Activated CD8-positive, alpha-beta T cell treated with anti-CD3 and anti-CD28 coated beads, Interleukin-2, amount 10 ng/mL, durations not matched to agents 7 days and 5 days (primary cell): ENCODE measurements at regions not wholly inside any gene's neighbourhood (a gene's known extent, or its start where the extent isn't known, plus 50 kb on each side); places are given as distances from the start of the nearest gene placed in this dataset.
"Not testable (repeated sequence)": the region's sequence is repeated elsewhere in the genome, so short reads cannot be mapped to it uniquely, and the experiment has no call there.

Experiments used
- ATAC-seq: fragments of 150-1000 bp; cut with Tn5 transposase; one replicate; pipeline ENCODE4 v1.10.0; 2021; ENCODE audit warnings: moderate library complexity
- CTCF ChIA-PET: fragments of 350-600 bp; sonication (Branson Sonifier 250); formaldehyde crosslinking; loops from one replicate; lab custom pipeline; 2021; ENCODE audit warnings: antibody characterized with exemption; lab: Charles Lee
- POLR2A ChIA-PET: fragments of 350-600 bp; sonication (Branson Sonifier 250); formaldehyde crosslinking; loops from one replicate; lab custom pipeline; 2021; ENCODE audit warnings: antibody characterized with exemption; lab: Charles Lee
- DNase-seq: peaks from one replicate; pipeline ENCODE4 v3.0.0-alpha.2; 2020
- H3K27ac Mint-ChIP-seq: one replicate; pipeline ENCODE4 v1.8.0; 2021; ENCODE audit warnings: mild to moderate bottlenecking, mixed read lengths
- H3K27me3 Mint-ChIP-seq: one replicate; pipeline ENCODE4 v1.8.0; 2021; ENCODE audit warnings: low read depth, mixed read lengths
- H3K36me3 Mint-ChIP-seq: one replicate; pipeline ENCODE4 v1.8.0; 2021; ENCODE audit warnings: low read depth, mixed read lengths
- H3K4me1 Mint-ChIP-seq: one replicate; pipeline ENCODE4 v1.8.0; 2021; ENCODE audit warnings: low read depth, mixed read lengths
- H3K4me3 Mint-ChIP-seq: one replicate; pipeline ENCODE4 v1.8.0; 2021; ENCODE audit warnings: mild to moderate bottlenecking, mixed read lengths
- H3K9me3 Mint-ChIP-seq: one replicate; pipeline ENCODE4 v1.8.0; 2022; ENCODE audit warnings: mixed read lengths; ENCODE audit not compliant: insufficient read depth

DNA sequence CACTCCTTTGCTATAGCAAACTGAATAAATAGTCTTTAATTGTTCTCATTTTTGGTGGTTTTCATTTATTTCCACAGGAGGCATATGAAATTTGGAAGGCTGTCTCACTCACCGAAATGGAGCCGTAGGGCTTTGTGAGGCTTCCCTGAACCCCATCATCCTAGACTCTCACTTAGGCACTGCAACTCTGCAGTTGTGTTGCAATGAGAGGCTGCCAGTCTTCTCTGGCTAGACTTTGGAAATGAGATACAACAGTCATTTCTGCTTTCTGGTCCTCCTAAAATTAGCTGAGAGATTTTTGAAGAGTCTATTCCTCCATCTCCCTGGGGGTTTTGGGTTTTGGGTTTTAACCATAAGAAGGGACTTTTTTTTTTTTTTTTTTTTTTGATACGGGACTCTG, 146.5 kb downstream of the SH3BGRL start:
- no peak for ATAC-seq
- H3K36me3 Mint-ChIP-seq: no peaks in the 10 kb centered on the region
- no peak overlapping the region for H3K27ac Mint-ChIP-seq
- no peaks in the 10 kb centered on the region for H3K4me1 Mint-ChIP-seq
- H3K9me3 Mint-ChIP-seq: no peaks in the 10 kb centered on the region
- ChIA-PET CTCF (no interaction called here), POLR2A (no interaction called here)
- no peaks in the 10 kb centered on the region for H3K27me3 Mint-ChIP-seq
- H3K4me3 Mint-ChIP-seq: no peak overlapping the region
- no peak for DNase-seq

DNA sequence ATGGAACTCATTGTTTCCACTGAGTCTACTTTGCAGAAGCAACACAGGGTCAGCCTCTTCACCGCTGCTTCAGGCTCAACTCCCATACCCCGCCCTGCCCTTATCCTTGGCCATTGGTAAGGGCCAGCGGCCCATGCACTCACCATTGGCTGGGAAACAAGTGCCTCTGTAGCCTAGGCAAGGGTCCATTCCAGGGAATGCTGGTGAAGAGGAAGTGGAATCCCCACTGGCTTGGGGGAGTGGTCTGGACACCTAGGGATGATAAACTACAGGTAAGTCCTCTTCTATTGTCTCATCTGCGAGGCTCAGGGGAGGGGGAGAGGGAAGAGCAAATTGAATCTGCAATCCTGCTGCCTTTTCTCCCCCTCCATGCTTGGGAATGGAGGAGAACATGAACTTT, 153.1 kb downstream of the SH3BGRL start:
- POLR2A ChIA-PET: no interaction called here
- H3K9me3 Mint-ChIP-seq: no peaks in the 10 kb centered on the region
- no peak overlapping the region for H3K4me3 Mint-ChIP-seq
- no peaks in the 10 kb centered on the region for H3K27me3 Mint-ChIP-seq
- no peaks in the 10 kb centered on the region for H3K36me3 Mint-ChIP-seq
- ATAC-seq (no peak), DNase-seq (no peak)
- H3K27ac Mint-ChIP-seq: no peak overlapping the region
- CTCF ChIA-PET: no interaction called here
- H3K4me1 Mint-ChIP-seq: no peaks in the 10 kb centered on the region

DNA sequence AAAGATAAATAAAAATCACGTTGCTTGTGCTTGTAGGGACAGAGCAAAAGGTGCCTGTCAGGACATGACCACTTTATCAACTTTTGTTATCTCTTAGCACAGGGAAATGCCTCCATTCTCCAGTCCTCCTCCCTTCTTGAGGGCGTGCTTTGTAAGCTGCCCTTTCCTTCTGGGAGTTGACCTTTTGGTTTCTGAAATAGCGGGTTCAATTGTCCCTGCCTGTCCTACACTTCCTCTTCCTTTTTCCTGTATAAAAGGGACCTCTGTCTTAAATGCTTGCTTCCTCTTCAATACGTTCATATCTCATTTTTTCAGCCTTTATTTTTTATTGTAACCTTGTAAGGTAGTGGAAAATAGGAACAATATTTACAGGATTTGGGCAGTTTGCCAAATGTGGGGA, 153.5 kb downstream of the SH3BGRL start:
- ChIA-PET POLR2A (no interaction called here), CTCF (no interaction called here)
- Mint-ChIP-seq H3K27ac (no peak overlapping the region), H3K4me1 (no peaks in the 10 kb centered on the region), H3K4me3 (no peak overlapping the region), H3K9me3 (no peaks in the 10 kb centered on the region), H3K36me3 (no peaks in the 10 kb centered on the region), H3K27me3 (no peaks in the 10 kb centered on the region)
- no peak for ATAC-seq
- DNase-seq: no peak

DNA sequence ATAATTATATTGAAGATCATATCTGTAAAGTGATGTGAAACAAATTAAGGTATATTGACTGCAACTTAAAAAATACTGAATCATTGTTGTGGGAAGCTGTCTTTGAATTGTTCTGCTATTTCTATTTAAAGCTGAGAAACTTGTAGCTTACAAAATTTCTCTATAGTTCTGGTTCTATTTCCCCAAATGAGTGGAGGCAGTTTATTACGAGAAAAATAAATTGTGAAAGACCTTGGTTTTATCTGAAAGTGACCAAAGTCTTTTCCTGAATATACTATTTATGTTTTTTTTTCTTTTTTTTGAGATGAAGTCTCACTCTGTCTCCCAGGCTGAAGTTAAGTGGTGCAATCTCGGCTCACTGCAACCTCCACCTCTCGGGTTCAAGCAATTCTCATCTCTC, 165.4 kb downstream of the SH3BGRL start:
- Mint-ChIP-seq H3K4me3 (no peak overlapping the region), H3K4me1 (no peaks in the 10 kb centered on the region), H3K9me3 (no peaks in the 10 kb centered on the region), H3K27me3 (no peaks in the 10 kb centered on the region), H3K27ac (no peak overlapping the region), H3K36me3 (no peaks in the 10 kb centered on the region)
- POLR2A ChIA-PET: no interaction called here
- CTCF ChIA-PET: no interaction called here
- DNase-seq (no peak), ATAC-seq (no peak)

DNA sequence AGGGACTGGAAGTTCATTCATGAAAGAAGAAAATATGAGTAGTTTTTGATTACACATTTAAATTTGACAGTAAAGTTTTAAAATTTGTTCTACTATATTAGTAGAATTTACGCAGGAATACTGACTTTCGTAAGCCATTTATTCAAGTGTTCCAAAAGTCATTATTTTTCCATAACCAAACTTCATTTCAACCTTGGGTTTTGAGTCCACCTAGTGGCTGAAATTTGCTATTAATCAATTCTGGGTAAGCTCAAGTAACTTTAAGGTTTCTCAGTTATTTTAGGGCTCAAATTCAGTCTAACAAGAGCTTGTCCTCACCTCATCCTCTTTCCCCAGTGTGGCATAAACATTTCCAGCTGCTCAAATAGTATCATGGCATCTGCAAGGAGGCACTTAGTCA, 175.4 kb downstream of the SH3BGRL start:
- CTCF ChIA-PET: interaction anchor here (1.0 to 1.5 kb wide), 5 partner anchors 8 to 500 kb away, joined by 3 to 5 read pairs (median 3); partner anchors contain the start of gene HMGN5
- Mint-ChIP-seq H3K4me1 (no peaks in the 10 kb centered on the region), H3K27me3 (no peaks in the 10 kb centered on the region), H3K27ac (no peak overlapping the region), H3K4me3 (no peak overlapping the region), H3K36me3 (no peaks in the 10 kb centered on the region), H3K9me3 (no peaks in the 10 kb centered on the region)
- no peak for ATAC-seq
- DNase-seq: no peak
- POLR2A ChIA-PET: no interaction called here

DNA sequence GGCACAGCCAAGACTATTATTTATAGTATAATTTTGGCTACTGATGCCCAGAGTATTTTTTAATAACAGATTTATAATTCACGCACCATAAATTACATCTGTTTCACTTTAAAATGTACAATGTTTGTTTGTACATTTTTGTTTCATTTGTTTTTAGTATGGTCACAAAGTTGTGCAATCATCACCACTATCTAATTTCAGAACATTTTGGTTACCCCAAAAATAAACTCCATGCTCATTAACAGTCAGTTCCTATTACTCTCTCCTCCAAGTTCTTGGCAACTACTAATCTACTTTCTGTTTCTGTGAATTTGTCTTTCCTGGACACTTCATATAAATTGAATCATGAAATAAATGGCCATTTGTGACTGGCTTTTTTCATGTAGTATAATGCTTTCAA, 176.7 kb downstream of the SH3BGRL start:
- H3K36me3 Mint-ChIP-seq: no peaks in the 10 kb centered on the region
- ChIA-PET CTCF (interaction anchor here (1.3 to 1.5 kb wide), 2 partner anchors 10 to 204 kb away, joined by 4 to 5 read pairs; no protein-coding TSS in a partner anchor), POLR2A (no interaction called here)
- H3K27me3 Mint-ChIP-seq: no peaks in the 10 kb centered on the region
- DNase-seq: no peak
- no peaks in the 10 kb centered on the region for H3K9me3 Mint-ChIP-seq
- H3K4me1 Mint-ChIP-seq: no peaks in the 10 kb centered on the region
- ATAC-seq: no peak
- no peak overlapping the region for H3K4me3 Mint-ChIP-seq
- H3K27ac Mint-ChIP-seq: no peak overlapping the region

DNA sequence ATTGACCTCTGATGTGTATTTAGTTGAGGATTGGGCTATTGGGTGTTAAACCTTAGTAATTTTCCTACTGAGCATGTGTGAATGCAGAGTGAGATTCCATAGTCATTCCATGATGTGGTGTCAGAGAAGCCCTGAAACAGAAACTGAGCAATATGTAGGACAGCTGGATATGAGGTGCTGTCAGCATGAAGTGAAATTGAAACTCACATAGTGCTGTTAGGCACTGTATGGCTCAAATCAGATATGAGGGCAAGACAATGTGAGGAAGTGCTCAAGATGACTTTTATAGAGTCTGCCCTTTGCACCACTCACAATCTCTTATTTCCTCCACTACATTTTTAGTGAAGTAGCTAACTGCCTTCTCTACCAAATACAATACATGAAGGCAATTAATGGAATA, 188.3 kb downstream of the SH3BGRL start:
- no peaks in the 10 kb centered on the region for H3K9me3 Mint-ChIP-seq
- H3K27me3 Mint-ChIP-seq: peaks cover 2% of the 10 kb centered on the region
- no peaks in the 10 kb centered on the region for H3K36me3 Mint-ChIP-seq
- no peaks in the 10 kb centered on the region for H3K4me1 Mint-ChIP-seq
- ATAC-seq: no peak
- H3K27ac Mint-ChIP-seq: no peak overlapping the region
- ChIA-PET CTCF (no interaction called here), POLR2A (no interaction called here)
- H3K4me3 Mint-ChIP-seq: no peak overlapping the region
- no peak for DNase-seq

DNA sequence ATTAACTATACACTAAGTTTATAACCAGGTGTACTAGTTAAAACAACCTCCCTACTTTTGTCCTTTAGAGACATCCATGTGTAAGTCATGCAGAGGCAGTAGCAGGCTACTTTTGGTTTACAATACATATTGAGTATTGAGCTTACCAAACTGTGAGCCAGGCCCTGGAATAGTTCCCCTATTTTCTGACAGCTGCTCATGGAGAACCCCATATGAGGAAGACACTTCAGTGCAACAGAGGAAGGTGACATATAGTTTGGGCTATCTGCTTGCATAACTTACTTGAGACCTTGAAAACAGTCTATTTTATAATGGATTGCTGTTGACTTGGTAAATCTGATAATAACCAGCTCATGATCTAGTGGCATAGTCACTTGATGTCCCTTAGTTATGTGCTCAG, 190.5 kb downstream of the SH3BGRL start:
- Mint-ChIP-seq H3K4me3 (no peak overlapping the region), H3K9me3 (no peaks in the 10 kb centered on the region), H3K27ac (no peak overlapping the region), H3K27me3 (peaks cover 2% of the 10 kb centered on the region), H3K36me3 (no peaks in the 10 kb centered on the region), H3K4me1 (no peaks in the 10 kb centered on the region)
- DNase-seq (no peak), ATAC-seq (no peak)
- ChIA-PET CTCF (no interaction called here), POLR2A (no interaction called here)

DNA sequence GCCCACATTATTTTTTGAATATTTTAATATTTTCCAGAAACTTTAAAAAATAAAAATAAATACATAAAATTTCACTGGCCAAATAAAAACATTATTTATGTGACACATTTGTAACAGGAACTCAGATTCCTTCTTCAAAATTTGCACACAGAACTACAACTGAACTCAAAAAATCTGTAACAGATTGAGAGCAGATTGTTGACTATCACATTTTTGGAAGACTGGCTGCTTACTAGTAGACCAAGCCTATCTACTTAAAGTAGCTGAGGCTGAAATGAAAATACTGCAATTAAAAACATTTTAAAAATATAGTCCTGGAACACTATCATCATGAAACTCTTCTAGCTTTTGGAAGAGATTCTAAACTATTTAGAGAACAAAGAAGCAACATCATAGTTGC, 203.9 kb downstream of the SH3BGRL start:
- H3K36me3 Mint-ChIP-seq: no peaks in the 10 kb centered on the region
- ATAC-seq (no peak), DNase-seq (no peak)
- no peak overlapping the region for H3K27ac Mint-ChIP-seq
- no peaks in the 10 kb centered on the region for H3K4me1 Mint-ChIP-seq
- H3K9me3 Mint-ChIP-seq: no peaks in the 10 kb centered on the region
- ChIA-PET CTCF (no interaction called here), POLR2A (no interaction called here)
- no peak overlapping the region for H3K4me3 Mint-ChIP-seq
- H3K27me3 Mint-ChIP-seq: no peaks in the 10 kb centered on the region

DNA sequence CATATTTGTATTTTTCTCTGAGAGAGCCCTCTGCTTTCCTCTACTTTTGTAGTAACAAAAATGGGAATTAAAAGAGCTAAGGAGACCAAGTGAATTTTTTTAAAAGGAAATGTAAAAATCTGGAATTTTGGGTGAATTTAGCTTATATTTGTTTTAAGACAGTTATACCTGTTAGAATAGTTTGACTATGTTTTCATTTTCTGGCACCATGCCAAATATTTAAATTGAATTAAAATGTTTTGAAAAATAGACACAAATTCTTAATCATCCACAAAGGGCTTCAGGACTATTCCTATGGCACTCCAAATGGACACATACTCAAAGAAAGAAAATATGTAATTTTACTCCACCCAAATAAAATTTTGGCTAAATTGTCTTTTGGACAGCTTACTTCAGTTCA, 209.6 kb downstream of the SH3BGRL start:
- ChIA-PET CTCF (no interaction called here), POLR2A (no interaction called here)
- DNase-seq: no peak
- H3K27me3 Mint-ChIP-seq: no peaks in the 10 kb centered on the region
- no peak for ATAC-seq
- H3K4me1 Mint-ChIP-seq: no peaks in the 10 kb centered on the region
- no peaks in the 10 kb centered on the region for H3K36me3 Mint-ChIP-seq
- H3K4me3 Mint-ChIP-seq: no peak overlapping the region
- H3K9me3 Mint-ChIP-seq: no peaks in the 10 kb centered on the region
- no peak overlapping the region for H3K27ac Mint-ChIP-seq

DNA sequence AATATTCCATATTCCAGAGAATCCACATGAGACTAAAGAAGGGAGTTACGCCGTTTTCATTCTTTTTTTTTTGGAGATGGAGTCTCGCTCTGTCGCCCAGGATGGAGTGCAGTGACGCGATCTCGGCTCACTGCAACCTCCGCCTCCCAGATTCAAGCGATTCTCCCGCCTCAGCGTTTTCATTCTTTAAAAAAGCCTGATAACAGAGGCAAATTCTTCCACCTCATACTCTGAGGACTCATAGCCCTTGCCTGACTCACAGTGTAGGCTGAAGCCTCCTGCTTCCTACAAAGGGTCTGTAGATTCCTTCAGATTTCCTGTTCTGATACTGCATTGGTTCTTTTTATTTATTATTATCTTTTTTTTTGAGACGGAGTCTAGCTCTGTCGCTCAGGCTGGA, 210.5 kb downstream of the SH3BGRL start:
- DNase-seq (no peak), ATAC-seq (no peak)
- Mint-ChIP-seq H3K27ac (no peak overlapping the region), H3K36me3 (no peaks in the 10 kb centered on the region), H3K4me3 (no peak overlapping the region), H3K27me3 (no peaks in the 10 kb centered on the region), H3K9me3 (no peaks in the 10 kb centered on the region), H3K4me1 (no peaks in the 10 kb centered on the region)
- ChIA-PET CTCF (no interaction called here), POLR2A (no interaction called here)

DNA sequence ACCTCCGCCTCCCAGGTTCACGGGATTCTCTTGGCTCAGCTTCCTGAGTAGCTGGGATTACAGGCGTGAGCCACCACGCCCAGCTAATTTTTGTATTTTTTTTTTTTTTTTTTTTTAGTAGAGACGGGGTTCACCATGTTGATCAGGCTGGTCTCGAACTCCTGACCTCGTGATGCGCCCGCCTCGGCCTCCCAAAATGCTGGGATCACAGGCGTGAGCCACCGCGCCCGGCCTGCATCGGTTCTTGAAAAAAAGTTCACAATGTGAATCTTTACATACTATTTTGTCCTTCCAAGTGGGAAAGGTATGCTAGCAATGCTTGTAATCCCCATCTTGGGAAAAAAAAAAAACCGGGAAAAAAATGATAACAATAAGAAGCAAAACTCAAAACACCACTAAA, 211.0 kb downstream of the SH3BGRL start:
- H3K9me3 Mint-ChIP-seq, POLR2A ChIA-PET, H3K36me3 Mint-ChIP-seq: not testable (repeated sequence)

DNA sequence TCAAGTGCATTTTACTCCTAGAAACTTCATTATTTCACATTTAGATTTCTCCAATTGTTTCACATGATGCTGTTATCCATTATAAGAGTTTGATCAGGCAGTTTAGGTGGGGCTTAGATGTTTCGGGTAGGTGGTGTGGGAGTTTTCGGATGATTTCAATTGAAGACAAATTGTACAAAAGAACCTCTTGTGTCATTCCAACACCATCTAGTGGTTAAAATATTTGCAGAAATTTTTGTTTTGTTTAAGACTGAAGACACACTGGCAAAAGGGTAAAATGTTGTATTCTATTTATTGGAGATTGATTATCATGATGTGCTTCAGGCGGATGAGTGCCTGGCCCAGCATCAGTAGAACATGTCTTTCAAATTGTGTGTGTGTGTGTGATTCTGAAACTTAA, 212.7 kb downstream of the SH3BGRL start:
- H3K27ac Mint-ChIP-seq: no peak overlapping the region
- ATAC-seq: no peak
- no peaks in the 10 kb centered on the region for H3K27me3 Mint-ChIP-seq
- CTCF ChIA-PET: no interaction called here
- no peaks in the 10 kb centered on the region for H3K4me1 Mint-ChIP-seq
- H3K9me3 Mint-ChIP-seq: no peaks in the 10 kb centered on the region
- POLR2A ChIA-PET: no interaction called here
- no peak overlapping the region for H3K4me3 Mint-ChIP-seq
- no peaks in the 10 kb centered on the region for H3K36me3 Mint-ChIP-seq
- DNase-seq: no peak

More for the DNA sequence above, 211.0 kb downstream of the SH3BGRL start:
- DNase-seq, H3K4me1 Mint-ChIP-seq, H3K4me3 Mint-ChIP-seq, H3K27ac Mint-ChIP-seq, ATAC-seq, CTCF ChIA-PET, H3K27me3 Mint-ChIP-seq: not testable (repeated sequence)
